IMR-90 (cell line): ENCODE measurements at regions not wholly inside any gene's neighbourhood (a gene's known extent, or its start where the extent isn't known, plus 50 kb on each side); places are given as distances from the start of the nearest gene placed in this dataset.
A peak's percentile ranks its signal among the peaks of the same experiment; 100 is the strongest.

Source experiments
- ATAC-seq: fragments of 200-7000 bp; cut with Tn5 transposase; 2 replicates; pipeline ENCODE4 v1.9.1; 2020; ENCODE audit warnings: low read depth, mild to moderate bottlenecking, moderate library complexity
- BruUV-seq: library from RNA; stranded (reverse); fragments of 400-500 nt; replicated peaks from 2 replicates; lab custom pipeline; 2021; lab: Mats Ljungman, UMichigan
- CTCF ChIA-PET: fragments of 300-600 bp; formaldehyde crosslinking; extraction: SDS; loops from one replicate; lab custom pipeline; 2021; ENCODE audit warnings: antibody characterized with exemption; lab: Yijun Ruan, JAX
- POLR2A ChIA-PET: fragments of 300-600 bp; sonication (Branson Sonifier 250); formaldehyde crosslinking; loops from one replicate; lab custom pipeline; 2022; ENCODE audit warnings: antibody characterized with exemption; ENCODE audit not compliant: unreplicated experiment; lab: Charles Lee
- DNase-seq: peaks from one replicate; pipeline ENCODE4 v3.0.0; 2013
- H2AFZ ChIP-seq: replicated peaks from 2 replicates; pipeline ENCODE3; 2013; ENCODE audit warnings: low read length, mild to moderate bottlenecking; ENCODE audit not compliant: poor library complexity
- H2AK5ac ChIP-seq: 2 replicates; pipeline ENCODE4 v1.6.1; 2013; ENCODE audit warnings: low read depth, low read length, inconsistent platforms
- H2AK9ac ChIP-seq: replicated peaks from 2 replicates; pipeline ENCODE3; 2013; ENCODE audit warnings: mild to moderate bottlenecking, low read depth, low read length, moderate library complexity; ENCODE audit not compliant: poor library complexity
- H2BK120ac ChIP-seq: 2 replicates; pipeline ENCODE4 v1.6.1; 2013; ENCODE audit warnings: low read depth, low read length, inconsistent platforms
- H2BK15ac ChIP-seq: 3 replicates; pipeline ENCODE4 v1.6.1; 2013; ENCODE audit warnings: low read depth, low read length, inconsistent platforms
- H2BK20ac ChIP-seq: 2 replicates; pipeline ENCODE4 v1.6.1; 2013; ENCODE audit warnings: low read depth, mild to moderate bottlenecking, inconsistent platforms, low read length, moderate library complexity
- H2BK5ac ChIP-seq: 2 replicates; pipeline ENCODE4 v1.6.1; 2013; ENCODE audit warnings: mild to moderate bottlenecking, low read depth, low read length, inconsistent platforms; ENCODE audit not compliant: poor library complexity, severe bottlenecking
- H3K14ac ChIP-seq: replicated peaks from 2 replicates; pipeline ENCODE4 v1.6.1; 2013; ENCODE audit warnings: low read depth, low read length, inconsistent platforms
- H3K18ac ChIP-seq: 2 replicates; pipeline ENCODE4 v1.6.1; 2013; ENCODE audit warnings: low read depth, low read length, control low read depth
- H3K23ac ChIP-seq: 2 replicates; pipeline ENCODE4 v1.6.1; 2013; ENCODE audit warnings: low read depth, low read length, inconsistent platforms
- H3K27ac ChIP-seq: 2 replicates; pipeline ENCODE4 v1.5.1; 2013; ENCODE audit warnings: mild to moderate bottlenecking, control low read depth, low read length; ENCODE audit not compliant: insufficient read depth
- H3K27me3 ChIP-seq: 2 replicates; pipeline ENCODE4 v1.6.1; 2013; ENCODE audit warnings: low read length; ENCODE audit not compliant: control insufficient read depth, insufficient read depth
- H3K36me3 ChIP-seq: 2 replicates; pipeline ENCODE4 v1.6.1; 2013; ENCODE audit warnings: low read length, mixed read lengths; ENCODE audit not compliant: control insufficient read depth, insufficient read depth
- H3K4ac ChIP-seq: 2 replicates; pipeline ENCODE4 v1.6.1; 2013; ENCODE audit warnings: low read depth, low read length, inconsistent platforms
- H3K4me1 ChIP-seq: 2 replicates; pipeline ENCODE4 v1.6.1; 2013; ENCODE audit warnings: low read length, mixed read lengths; ENCODE audit not compliant: control insufficient read depth, insufficient read depth
- H3K4me2 ChIP-seq: 2 replicates; pipeline ENCODE4 v1.6.1; 2013; ENCODE audit warnings: low read depth, mild to moderate bottlenecking, control low read depth, low read length, moderate library complexity
- H3K4me3 ChIP-seq: 2 replicates; pipeline ENCODE4 v1.5.1; 2013; ENCODE audit warnings: low read depth, mild to moderate bottlenecking, control low read depth, low read length, moderate library complexity; ENCODE audit not compliant: insufficient read depth
- H3K56ac ChIP-seq: 2 replicates; pipeline ENCODE4 v1.6.1; 2013; ENCODE audit warnings: low read length, inconsistent platforms; ENCODE audit not compliant: insufficient read depth; ENCODE audit errors: extremely low read depth
- H3K79me1 ChIP-seq, 2 experiments: 2 replicates each; pipeline ENCODE4 v1.6.1; 2013; ENCODE audit warnings: low read length in 2 of 2, inconsistent platforms in 1 of 2, low read depth in 1 of 2
- H3K9ac ChIP-seq: 2 replicates; pipeline ENCODE4 v1.6.1; 2013; ENCODE audit warnings: low read depth, low read length, control low read depth
- H3K9me1 ChIP-seq: 2 replicates; pipeline ENCODE4 v1.6.1; 2013; ENCODE audit warnings: low read length, inconsistent platforms; ENCODE audit not compliant: insufficient read depth
- H3K9me3 ChIP-seq: 2 replicates; pipeline ENCODE4 v1.6.1; 2013; ENCODE audit warnings: low read length; ENCODE audit not compliant: control insufficient read depth, insufficient read depth
- H4K20me1 ChIP-seq: 2 replicates; pipeline ENCODE4 v1.6.1; 2013; ENCODE audit warnings: low read length, inconsistent platforms; ENCODE audit not compliant: insufficient read depth
- H4K5ac ChIP-seq: 2 replicates; pipeline ENCODE4 v1.6.1; 2013; ENCODE audit warnings: mild to moderate bottlenecking, low read depth, low read length, control low read depth
- H4K8ac ChIP-seq, 2 experiments: 2 replicates each; pipeline ENCODE4 v1.6.1; 2013; ENCODE audit warnings: low read depth in 2 of 2, low read length in 2 of 2, control low read depth in 1 of 2, inconsistent platforms in 1 of 2
- H4K91ac ChIP-seq: 2 replicates; pipeline ENCODE4 v1.6.1; 2013; ENCODE audit warnings: low read depth, low read length, inconsistent platforms; ENCODE audit not compliant: insufficient read depth
- CHD1 ChIP-seq: IDR thresholded peaks from 2 replicates; pipeline ENCODE4 v1.6.1; 2012; ENCODE audit warnings: low read depth, low read length, improper control_type of control experiment
- FOS ChIP-seq: fragments of 150-350 bp; IDR thresholded peaks from 2 replicates; pipeline ENCODE4 v1.6.1; 2016; ENCODE audit warnings: low read depth, low read length
- MAFK ChIP-seq: IDR thresholded peaks from 2 replicates; pipeline ENCODE4 v1.6.1; 2012; ENCODE audit warnings: low read depth, low read length, improper control_type of control experiment
- MXI1 ChIP-seq: IDR thresholded peaks from 2 replicates; pipeline ENCODE4 v1.6.1; 2012; ENCODE audit warnings: low read depth, mild to moderate bottlenecking, low read length, moderate library complexity, borderline replicate concordance
- WGBS, 2 experiments: methylation state at CpG; one replicate each; pipeline versions ENCODE4 v1.1.5 to v1.1.7; 2013; ENCODE audit warnings: missing lambda C conversion rate in 2 of 2; ENCODE audit not compliant: insufficient read length in 1 of 2; ENCODE audit errors: extremely low coverage in 2 of 2; 5-methylcytosine and 5-hydroxymethylcytosine counted together
- dilution Hi-C: fragments of 300-500 bp; cut with HindIII; formaldehyde crosslinking; loops from one replicate; pipeline ENCODE4 v1.14.3; 2018; ENCODE audit warnings: low sequenced_read_pairs; ENCODE audit not compliant: unreplicated experiment
- in situ Hi-C: fragments of 300-500 bp; cut with MboI; formaldehyde crosslinking; loops from 3 replicates; pipeline ENCODE4 v1.14.3; 2019; ENCODE audit warnings: low sequenced_read_pairs, inconsistent platforms, mixed read lengths
- intact Hi-C: fragments of 100-400 bp; cut with micrococcal nuclease; formaldehyde crosslinking; loops from 2 replicates; pipeline ENCODE4 v1.10.0; 2022
- TF ChIP-seq, protein P1 (sequence below): fragments of 150-350 bp; IDR thresholded peaks from 2 replicates; pipeline ENCODE4 v1.6.1; 2016; ENCODE audit warnings: low read depth, mild to moderate bottlenecking, low read length, moderate library complexity, borderline replicate concordance

GRCh38 chr20:50374541-50375078 is 135.6 kb upstream of the PTPN1 start:
- intact Hi-C loops (no loop called here), dilution Hi-C loops (no loop called here), in situ Hi-C loops (no loop called here)
- H2AK9ac ChIP-seq = no peak overlapping the region
- no peak overlapping the region for H3K23ac ChIP-seq
- H3K4me3 ChIP-seq = no peak overlapping the region
- no peak overlapping the region for H2BK5ac ChIP-seq
- H4K91ac ChIP-seq = no peak overlapping the region
- no TSS peak for BruUV-seq
- no peak overlapping the region for H3K9ac ChIP-seq
- H3K9me1 ChIP-seq = no peaks in the 10 kb centered on the region
- no peak for TF ChIP-seq FOS
- no peak for TF ChIP-seq CHD1
- TF ChIP-seq MAFK = no peak
- TF ChIP-seq, protein P1, sequence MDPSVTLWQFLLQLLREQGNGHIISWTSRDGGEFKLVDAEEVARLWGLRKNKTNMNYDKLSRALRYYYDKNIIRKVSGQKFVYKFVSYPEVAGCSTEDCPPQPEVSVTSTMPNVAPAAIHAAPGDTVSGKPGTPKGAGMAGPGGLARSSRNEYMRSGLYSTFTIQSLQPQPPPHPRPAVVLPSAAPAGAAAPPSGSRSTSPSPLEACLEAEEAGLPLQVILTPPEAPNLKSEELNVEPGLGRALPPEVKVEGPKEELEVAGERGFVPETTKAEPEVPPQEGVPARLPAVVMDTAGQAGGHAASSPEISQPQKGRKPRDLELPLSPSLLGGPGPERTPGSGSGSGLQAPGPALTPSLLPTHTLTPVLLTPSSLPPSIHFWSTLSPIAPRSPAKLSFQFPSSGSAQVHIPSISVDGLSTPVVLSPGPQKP = no peak
- TF ChIP-seq MXI1 = no peak
- ATAC-seq (no peak), DNase-seq (no peak)
- H3K9me3 ChIP-seq = no peaks in the 10 kb centered on the region
- peaks cover 18% of the 10 kb centered on the region for H3K4me1 ChIP-seq
- 89% methylated on average over 1 of the region's 4 CpGs; no CpG with 5 or more reads in 1 of the 2 experiments for WGBS, 2 experiments
- no peaks in the 10 kb centered on the region for H4K20me1 ChIP-seq
- H3K36me3 ChIP-seq = no peaks in the 10 kb centered on the region
- no peak overlapping the region for H3K4me2 ChIP-seq
- CTCF ChIA-PET = interaction anchor here (0.6 kb wide), 1 partner anchor 496 kb away, joined by 6 read pairs; no protein-coding TSS in a partner anchor
- no peak overlapping the region for H2AFZ ChIP-seq
- H2BK120ac ChIP-seq = no peak overlapping the region
- POLR2A ChIA-PET = no interaction called here
- H4K5ac ChIP-seq = no peak overlapping the region
- H3K18ac ChIP-seq = no peak overlapping the region
- no peak overlapping the region for H2BK20ac ChIP-seq
- peaks cover 0 to 2% of the 10 kb centered on the region in 2 experiments; a peak in 1 of 4 replicates for H3K79me1 ChIP-seq
- no peak overlapping the region for H3K27ac ChIP-seq
- no peaks in the 10 kb centered on the region for H3K27me3 ChIP-seq
- H3K14ac ChIP-seq = no peak overlapping the region
- H2AK5ac ChIP-seq = 0 out of 2 replicates have a peak overlapping the region, but pooled peaks have one; percentile 48
- no peak overlapping the region for H2BK15ac ChIP-seq
- no peak overlapping the region for H4K8ac ChIP-seq
- no peak overlapping the region for H3K56ac ChIP-seq
- H3K4ac ChIP-seq = no peak overlapping the region
